ENCODE measurements at regions not wholly inside any gene's neighbourhood (a gene's known extent, or its start where the extent isn't known, plus 50 kb on each side); places are given as distances from the start of the nearest gene placed in this dataset.

DNA sequence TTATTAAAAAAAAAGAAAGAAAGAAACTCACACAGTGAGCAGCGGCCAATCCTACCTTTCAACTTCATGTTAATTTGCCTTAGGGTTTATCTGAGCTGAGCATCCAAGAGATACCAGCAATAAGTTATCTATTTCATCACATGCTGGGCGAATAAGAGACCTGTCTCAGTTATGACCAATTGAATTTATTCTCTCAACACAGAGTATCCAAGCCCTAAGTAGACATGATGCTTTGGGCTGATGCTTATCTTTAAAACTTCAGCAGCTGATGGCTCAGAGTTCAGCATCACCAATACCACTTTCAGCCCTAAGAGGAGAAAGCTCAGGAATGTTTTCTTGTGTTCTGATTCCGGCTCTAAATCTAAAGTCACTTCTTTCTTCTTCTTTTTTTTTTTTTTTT, 489.0 kb upstream of the ZFHX3 start:
- TF ChIP-seq, protein P1, sequence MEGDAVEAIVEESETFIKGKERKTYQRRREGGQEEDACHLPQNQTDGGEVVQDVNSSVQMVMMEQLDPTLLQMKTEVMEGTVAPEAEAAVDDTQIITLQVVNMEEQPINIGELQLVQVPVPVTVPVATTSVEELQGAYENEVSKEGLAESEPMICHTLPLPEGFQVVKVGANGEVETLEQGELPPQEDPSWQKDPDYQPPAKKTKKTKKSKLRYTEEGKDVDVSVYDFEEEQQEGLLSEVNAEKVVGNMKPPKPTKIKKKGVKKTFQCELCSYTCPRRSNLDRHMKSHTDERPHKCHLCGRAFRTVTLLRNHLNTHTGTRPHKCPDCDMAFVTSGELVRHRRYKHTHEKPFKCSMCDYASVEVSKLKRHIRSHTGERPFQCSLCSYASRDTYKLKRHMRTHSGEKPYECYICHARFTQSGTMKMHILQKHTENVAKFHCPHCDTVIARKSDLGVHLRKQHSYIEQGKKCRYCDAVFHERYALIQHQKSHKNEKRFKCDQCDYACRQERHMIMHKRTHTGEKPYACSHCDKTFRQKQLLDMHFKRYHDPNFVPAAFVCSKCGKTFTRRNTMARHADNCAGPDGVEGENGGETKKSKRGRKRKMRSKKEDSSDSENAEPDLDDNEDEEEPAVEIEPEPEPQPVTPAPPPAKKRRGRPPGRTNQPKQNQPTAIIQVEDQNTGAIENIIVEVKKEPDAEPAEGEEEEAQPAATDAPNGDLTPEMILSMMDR (conservative IDR thresholded peaks at IDR 0.05 in 1 of 2, IDR thresholded peaks at IDR 0.05 in 1 of 2; ENCODE audit: low read depth in 1 of 2, low read length in 2 of 2) = no peak
- no peak for TF ChIP-seq EZH2 (IDR thresholded peaks at IDR 0.05; ENCODE audit: low read length, missing control alignments)

Measured in fibroblast of lung (primary cell).